GM21576 (cell line): ENCODE measurements at regions not wholly inside any gene's neighbourhood (a gene's known extent, or its start where the extent isn't known, plus 50 kb on each side); places are given as distances from the start of the nearest gene placed in this dataset.

Source experiments
- ATAC-seq: cut with Tn5 transposase; IDR thresholded peaks from one replicate; pipeline ENCODE4 v1.9.1; 2021; ENCODE audit warnings: mild to moderate bottlenecking, moderate library complexity; ENCODE audit not compliant: unreplicated experiment

GRCh38 chr3:131151-131888, 65.2 kb upstream of the CHL1 start:
- no peak for ATAC-seq

GRCh38 chr3:132378-132777, 64.2 kb upstream of the CHL1 start:
- ATAC-seq = no peak

GRCh38 chr3:132904-133303, 63.7 kb upstream of the CHL1 start:
- ATAC-seq = no peak

- ATAC-seq = no peak
Measured at GRCh38 chr3:140748-141330, 55.7 kb upstream of the CHL1 start.
